H1 (cell line): ENCODE measurements at regions not wholly inside any gene's neighbourhood (a gene's known extent, or its start where the extent isn't known, plus 50 kb on each side); places are given as distances from the start of the nearest gene placed in this dataset.

Experiments
- BCL11A ChIP-seq, 2 experiments: IDR thresholded peaks; one replicate each; pipeline ENCODE4 v1.6.1; 2011; ENCODE audit warnings: low read depth in 2 of 2, low read length in 2 of 2, mild to moderate bottlenecking in 2 of 2
- CEBPB ChIP-seq: IDR thresholded peaks from 2 replicates; pipeline ENCODE4 v1.6.1; 2012; ENCODE audit warnings: low read depth, low read length
- CREB1 ChIP-seq: IDR thresholded peaks from 2 replicates; pipeline ENCODE4 v1.6.1; 2012; ENCODE audit warnings: inconsistent platforms
- E2F6 ChIP-seq: IDR thresholded peaks from 2 replicates; pipeline ENCODE4 v1.6.1; 2012; ENCODE audit warnings: inconsistent platforms
- MAFK ChIP-seq: IDR thresholded peaks from 2 replicates; pipeline ENCODE4 v1.6.1; 2012; ENCODE audit warnings: low read depth, mild to moderate bottlenecking, improper control_type of control experiment, low read length
- NRF1 ChIP-seq: IDR thresholded peaks from 2 replicates; pipeline ENCODE4 v1.6.1; 2011; ENCODE audit warnings: mild to moderate bottlenecking, low read depth, low read length, improper control_type of control experiment
- POLR2AphosphoS5 ChIP-seq: IDR thresholded peaks from 2 replicates; pipeline ENCODE4 v1.6.1; 2011; ENCODE audit warnings: low read depth, low read length
- TCF12 ChIP-seq: IDR thresholded peaks from 2 replicates; pipeline ENCODE4 v1.6.1; 2011; ENCODE audit warnings: low read depth, mild to moderate bottlenecking, low read length

- TF ChIP-seq BCL11A (IDR thresholded peaks at IDR 0.05; ENCODE audit: low read depth in 2 of 2, low read length in 2 of 2) (no peak), TCF12 (no peak), E2F6 (no peak), POLR2AphosphoS5 (no peak), CREB1 (no peak), MAFK (no peak), NRF1 (no peak), CEBPB (no peak)
These were observed 177.6 kb upstream of the SLC25A13 start (continued) for GRCh38 chr7:96499532-96499931.
